ENCODE measurements at regions not wholly inside any gene's neighbourhood (a gene's known extent, or its start where the extent isn't known, plus 50 kb on each side); places are given as distances from the start of the nearest gene placed in this dataset.
A peak's percentile ranks its signal among the peaks of the same experiment; 100 is the strongest.

DNA sequence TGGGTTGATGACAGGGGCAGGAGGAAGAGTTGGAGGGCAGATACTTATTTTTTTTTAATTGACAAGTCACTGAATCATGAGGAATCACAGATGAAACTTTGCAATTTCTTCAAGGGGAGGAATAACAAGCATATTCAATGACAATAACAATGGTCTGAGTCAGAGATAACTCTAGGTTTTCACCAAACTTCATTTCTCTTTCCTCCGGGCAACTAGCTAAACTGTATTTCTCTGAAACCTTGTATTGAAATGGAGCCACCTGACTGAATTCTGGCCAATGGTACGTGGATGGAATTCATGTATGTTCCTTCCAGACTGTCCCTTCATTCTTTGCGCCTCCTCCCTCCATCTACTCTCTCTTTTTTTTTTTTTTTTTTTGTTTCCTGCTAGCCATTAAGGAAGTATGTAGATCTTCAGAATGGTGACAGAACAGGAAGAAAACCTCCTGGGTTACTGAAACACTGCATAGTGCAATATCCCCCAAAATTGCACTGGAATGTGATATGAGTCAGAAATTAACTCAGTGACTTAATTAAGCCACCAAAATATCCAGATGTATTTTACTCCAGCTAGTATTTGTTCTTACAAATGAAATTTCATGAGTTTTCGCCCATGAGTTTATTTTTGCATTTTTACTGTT, 495.4 kb downstream of the OTOL1 start (continued):
- TF ChIP-seq MAFF (IDR thresholded peaks at IDR 0.05; ENCODE audit: low read length): no peak

DNA sequence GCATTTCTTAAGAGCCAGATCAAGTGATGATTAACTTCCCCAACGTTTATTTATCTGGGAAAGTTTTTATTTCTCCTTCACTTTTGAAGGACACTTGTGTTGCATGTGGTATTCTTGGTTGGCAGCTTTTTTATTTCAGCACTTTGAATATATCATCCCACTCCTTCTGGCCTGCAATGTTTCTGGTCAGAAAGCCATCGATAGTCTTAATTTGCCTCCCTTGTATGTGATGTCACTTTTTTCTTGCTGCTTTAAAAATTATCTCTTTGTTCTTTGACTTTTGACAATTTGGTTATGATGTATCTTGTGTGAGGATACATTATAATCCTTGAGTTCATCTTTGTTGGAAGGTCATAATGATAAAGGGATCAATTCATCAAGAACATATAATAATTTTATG, 503.2 kb downstream of the OTOL1 start:
- Histone ChIP-seq H3K27me3 (ENCODE audit: control insufficient read depth in 2 of 2, insufficient read depth in 2 of 2, low read length in 2 of 2) (no peaks in the 10 kb centered on the region), H3K36me3 (ENCODE audit: control insufficient read depth, insufficient read depth, low read length) (no peaks in the 10 kb centered on the region), H3K9me1 (ENCODE audit: control insufficient read depth, insufficient read depth, low read length) (no peaks in the 10 kb centered on the region), H3K9me3 (replicated peaks; ENCODE audit: control insufficient read depth, insufficient read depth, low read depth, low read length) (0 out of 2 replicates have a peak, but pooled peaks cover 2% of the 10 kb centered on the region), H2AFZ (ENCODE audit: low read depth, low read length) (no peak overlapping the region), H3K4me1 (replicated peaks in 1 of 2; ENCODE audit: control insufficient read depth in 2 of 2, insufficient read depth in 2 of 2, low read length in 2 of 2) (no peaks in the 10 kb centered on the region), H3K27ac (ENCODE audit: extremely low read depth, low read depth, low read length) (no peak overlapping the region), H4K20me1 (replicated peaks; ENCODE audit: control insufficient read depth, insufficient read depth, low read length) (no peaks in the 10 kb centered on the region), H3K4me2 (ENCODE audit: insufficient read depth, low read length) (no peak overlapping the region), H3K9ac (ENCODE audit: insufficient read depth in 1 of 2, low read depth in 2 of 2, low read length in 2 of 2) (no peak overlapping the region), H3K4me3 (no peak overlapping the region), H3K79me2 (ENCODE audit: control insufficient read depth, insufficient read depth, low read length) (no peaks in the 10 kb centered on the region)
- CTCF ChIA-PET (ENCODE audit: low intra/inter-chr PET ratio): no interaction called here
- no peak for DNase-seq (ENCODE audit: extremely low read depth in 1 of 4, low spot score in 3 of 4)
- intact Hi-C loops (cut with micrococcal nuclease) (no loop called here), in situ Hi-C loops (cut with MboI) (no loop called here)
- FAIRE-seq: no peak
- ATAC-seq: no peak
- POLR2A ChIA-PET: no interaction called here
- TF ChIP-seq DMBX1 (CRISPR knock-in tag; IDR thresholded peaks at IDR 0.05; ENCODE audit: borderline replicate concordance) (no peak), CBX5 (IDR thresholded peaks at IDR 0.05; ENCODE audit: borderline replicate concordance, low read depth) (peak; percentile 61; the same call in 1 of the 2 replicates)
- WGBS (ENCODE audit: insufficient coverage, low coverage, missing lambda C conversion rate): 0% methylated on average over 2 of the region's 2 CpGs
- BruUV-seq (replicated peaks): no TSS peak

DNA sequence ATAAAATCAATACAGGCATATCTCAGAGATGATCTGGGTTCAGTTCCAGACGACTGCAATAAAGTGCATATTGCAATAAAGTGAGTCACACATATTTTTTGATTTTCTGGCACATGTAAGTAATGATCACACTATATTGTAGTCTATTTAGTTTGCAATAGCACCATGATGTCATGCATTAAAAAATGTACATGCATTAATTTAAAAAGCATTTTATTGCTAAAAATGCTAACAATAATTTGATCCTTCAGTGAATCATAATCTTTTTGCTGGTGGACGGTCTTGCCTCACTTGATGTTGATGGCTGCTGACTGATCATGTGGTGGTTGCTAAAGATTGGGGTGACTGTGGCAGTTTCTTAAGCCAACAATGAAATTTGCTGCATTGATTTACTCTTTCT, 511.1 kb downstream of the OTOL1 start:
- Histone ChIP-seq H3K36me3 (ENCODE audit: control insufficient read depth, insufficient read depth, low read length) (no peaks in the 10 kb centered on the region), H3K9me3 (replicated peaks; ENCODE audit: control insufficient read depth, insufficient read depth, low read depth, low read length) (no peaks in the 10 kb centered on the region), H3K27me3 (ENCODE audit: control insufficient read depth in 2 of 2, insufficient read depth in 2 of 2, low read length in 2 of 2) (no peaks in the 10 kb centered on the region), H3K4me1 (replicated peaks in 1 of 2; ENCODE audit: control insufficient read depth in 2 of 2, insufficient read depth in 2 of 2, low read length in 2 of 2) (no peaks in the 10 kb centered on the region), H4K20me1 (replicated peaks; ENCODE audit: control insufficient read depth, insufficient read depth, low read length) (no peaks in the 10 kb centered on the region), H3K4me3 (no peak overlapping the region), H3K9ac (ENCODE audit: insufficient read depth in 1 of 2, low read depth in 2 of 2, low read length in 2 of 2) (no peak overlapping the region), H2AFZ (ENCODE audit: low read depth, low read length) (no peak overlapping the region), H3K4me2 (ENCODE audit: insufficient read depth, low read length) (no peak overlapping the region), H3K27ac (ENCODE audit: extremely low read depth, low read depth, low read length) (no peak overlapping the region), H3K9me1 (ENCODE audit: control insufficient read depth, insufficient read depth, low read length) (no peaks in the 10 kb centered on the region), H3K79me2 (ENCODE audit: control insufficient read depth, insufficient read depth, low read length) (no peaks in the 10 kb centered on the region)
- in situ Hi-C loops (cut with MboI) (no loop called here), intact Hi-C loops (cut with micrococcal nuclease) (no loop called here)
- ChIA-PET CTCF (ENCODE audit: low intra/inter-chr PET ratio) (no interaction called here), POLR2A (no interaction called here)
- DNase-seq (ENCODE audit: extremely low read depth in 1 of 4, low spot score in 3 of 4) (no peak), ATAC-seq (no peak), FAIRE-seq (no peak)
- BruUV-seq (replicated peaks): no TSS peak
- WGBS (ENCODE audit: insufficient coverage, low coverage, missing lambda C conversion rate): 0% methylated on average over 2 of the region's 2 CpGs
- no peak for TF ChIP-seq NFXL1 (CRISPR knock-in tag; IDR thresholded peaks at IDR 0.05)
- TF ChIP-seq PTBP1 (IDR thresholded peaks at IDR 0.05; ENCODE audit: low read depth, low read length): no peak
- no peak for TF ChIP-seq CCAR2 (IDR thresholded peaks at IDR 0.05; ENCODE audit: low read depth, low read length)
- TF ChIP-seq RBFOX2 (IDR thresholded peaks at IDR 0.05; ENCODE audit: low read depth, low read length): no peak
- no peak for TF ChIP-seq ELF4 (CRISPR knock-in tag; IDR thresholded peaks at IDR 0.05)
- no peak for TF ChIP-seq OTX1 (CRISPR knock-in tag; IDR thresholded peaks at IDR 0.05)
- TF ChIP-seq, protein P1, sequence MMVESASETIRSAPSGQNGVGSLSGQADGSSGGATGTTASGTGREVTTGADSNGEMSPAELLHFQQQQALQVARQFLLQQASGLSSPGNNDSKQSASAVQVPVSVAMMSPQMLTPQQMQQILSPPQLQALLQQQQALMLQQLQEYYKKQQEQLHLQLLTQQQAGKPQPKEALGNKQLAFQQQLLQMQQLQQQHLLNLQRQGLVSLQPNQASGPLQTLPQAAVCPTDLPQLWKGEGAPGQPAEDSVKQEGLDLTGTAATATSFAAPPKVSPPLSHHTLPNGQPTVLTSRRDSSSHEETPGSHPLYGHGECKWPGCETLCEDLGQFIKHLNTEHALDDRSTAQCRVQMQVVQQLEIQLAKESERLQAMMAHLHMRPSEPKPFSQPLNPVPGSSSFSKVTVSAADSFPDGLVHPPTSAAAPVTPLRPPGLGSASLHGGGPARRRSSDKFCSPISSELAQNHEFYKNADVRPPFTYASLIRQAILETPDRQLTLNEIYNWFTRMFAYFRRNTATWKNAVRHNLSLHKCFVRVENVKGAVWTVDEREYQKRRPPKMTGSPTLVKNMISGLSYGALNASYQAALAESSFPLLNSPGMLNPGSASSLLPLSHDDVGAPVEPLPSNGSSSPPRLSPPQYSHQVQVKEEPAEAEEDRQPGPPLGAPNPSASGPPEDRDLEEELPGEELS (CRISPR knock-in tag; IDR thresholded peaks at IDR 0.05; ENCODE audit: borderline replicate concordance): no peak
- no peak for TF ChIP-seq ZFPM2 (CRISPR knock-in tag; IDR thresholded peaks at IDR 0.05)
- no peak for TF ChIP-seq BRCA1 (IDR thresholded peaks at IDR 0.05)
- TF ChIP-seq BRCA1 (CRISPR knock-in tag; IDR thresholded peaks at IDR 0.05): no peak
- no peak for TF ChIP-seq FIP1L1 (IDR thresholded peaks at IDR 0.05; ENCODE audit: low read depth, low read length, poor library complexity, severe bottlenecking)
- no peak for TF ChIP-seq BHLHE40 (IDR thresholded peaks at IDR 0.05; ENCODE audit: low read length)
